Endothelial cell of umbilical vein (primary cell): ENCODE measurements at regions not wholly inside any gene's neighbourhood (a gene's known extent, or its start where the extent isn't known, plus 50 kb on each side); places are given as distances from the start of the nearest gene placed in this dataset.

Experiments used
- BruUV-seq: library from RNA; stranded (reverse); fragments of 400-500 nt; replicated peaks from 2 replicates; lab custom pipeline; 2021; lab: Mats Ljungman, UMichigan
- CTCF ChIA-PET: fragments of 300-600, 350-600 bp; sonication (Branson Sonifier 250); formaldehyde crosslinking; loops from one replicate; lab custom pipeline; 2021; ENCODE audit warnings: antibody characterized with exemption, inconsistent platforms; lab: Charles Lee
- POLR2A ChIA-PET: fragments of 300-600, 350-600 bp; sonication (Branson Sonifier 250); formaldehyde crosslinking; loops from one replicate; lab custom pipeline; 2021; ENCODE audit warnings: antibody characterized with exemption, inconsistent platforms; lab: Charles Lee
- DNase-seq: peaks from one replicate; pipeline ENCODE4 v3.0.0-alpha.2; 2011; ENCODE audit warnings: low read depth, low spot score
- FAIRE-seq: peaks from 2 replicates; lab custom pipeline; 2011; peaks lifted over from hg19 to GRCh38; lab: Jason Lieb, UNC
- H2AFZ ChIP-seq: 2 replicates; pipeline ENCODE4 v1.6.0; 2012; ENCODE audit warnings: low read depth, low read length, control low read depth, inconsistent platforms
- H3K27ac ChIP-seq: 2 replicates; pipeline ENCODE4 v1.5.1; 2011; ENCODE audit warnings: low read depth, mild to moderate bottlenecking, control low read depth, low read length, moderate library complexity; ENCODE audit not compliant: insufficient read depth
- H3K27me3 ChIP-seq, 2 experiments: 2 replicates each; pipeline versions ENCODE4 v1.6.0 to v1.6.1; 2011; ENCODE audit warnings: low read length in 2 of 2, mixed read lengths in 1 of 2; ENCODE audit not compliant: control insufficient read depth in 2 of 2, insufficient read depth in 2 of 2
- H3K36me3 ChIP-seq, 2 experiments: 2 replicates in 1 of 2; 3 replicates in 1 of 2; pipeline ENCODE4 v1.5.1; 2011; ENCODE audit warnings: low read length in 2 of 2, mild to moderate bottlenecking in 1 of 2, moderate library complexity in 1 of 2; ENCODE audit not compliant: control insufficient read depth in 2 of 2, insufficient read depth in 2 of 2; ENCODE audit errors: extremely low read depth in 1 of 2
- H3K4me1 ChIP-seq: 3 replicates; pipeline ENCODE4 v1.5.1; 2011; ENCODE audit warnings: mild to moderate bottlenecking, low read length; ENCODE audit not compliant: control insufficient read depth, insufficient read depth; ENCODE audit errors: extremely low read depth
- H3K4me2 ChIP-seq: 2 replicates; pipeline ENCODE4 v1.6.1; 2011; ENCODE audit warnings: low read length, control low read depth, mixed read lengths; ENCODE audit not compliant: insufficient read depth
- H3K4me3 ChIP-seq, 3 experiments: fragments of 200-600 bp in 1 of 3; sonication (generic), shearing (Covaris generic) in 1 of 3; replicated peaks in 1 of 3; 2 replicates each; pipeline ENCODE4 v1.5.1; 2011 to 2016; ENCODE audit warnings: control low read depth in 3 of 3, low read length in 3 of 3, mild to moderate bottlenecking in 2 of 3, inconsistent platforms in 1 of 3, low read depth in 1 of 3, moderate library complexity in 1 of 3; ENCODE audit not compliant: insufficient read depth in 1 of 3
- H3K79me2 ChIP-seq: 2 replicates; pipeline ENCODE4 v1.6.0; 2012; ENCODE audit warnings: low read length, inconsistent platforms; ENCODE audit not compliant: control insufficient read depth, insufficient read depth
- H3K9ac ChIP-seq: replicated peaks from 2 replicates; pipeline ENCODE3; 2011; ENCODE audit warnings: low read length, control low read depth; ENCODE audit not compliant: insufficient read depth; ENCODE audit errors: extremely low read depth
- H3K9me1 ChIP-seq: replicated peaks from 3 replicates; pipeline ENCODE4 v1.6.0; 2011; ENCODE audit warnings: mild to moderate bottlenecking, low read length; ENCODE audit not compliant: control insufficient read depth, insufficient read depth; ENCODE audit errors: extremely low read depth
- H3K9me3 ChIP-seq: replicated peaks from 2 replicates; pipeline ENCODE4 v1.5.1; 2012; ENCODE audit warnings: low read length, inconsistent platforms; ENCODE audit not compliant: control insufficient read depth, insufficient read depth
- H4K20me1 ChIP-seq: replicated peaks from 2 replicates; pipeline ENCODE3; 2011; ENCODE audit warnings: mild to moderate bottlenecking, low read length; ENCODE audit not compliant: control insufficient read depth, insufficient read depth; ENCODE audit errors: extremely low read depth
- EZH2 ChIP-seq: IDR thresholded peaks from 2 replicates; pipeline ENCODE4 v1.6.1; 2012; ENCODE audit warnings: borderline replicate concordance, low read depth, mild to moderate bottlenecking, moderate library complexity, low read length, inconsistent platforms; ENCODE audit not compliant: severe bottlenecking
- FOS ChIP-seq: IDR thresholded peaks from 2 replicates; pipeline ENCODE4 v1.6.1; 2011; ENCODE audit warnings: mild to moderate bottlenecking, low read length, moderate library complexity, borderline replicate concordance; ENCODE audit not compliant: insufficient read depth
- GATA2 ChIP-seq: IDR thresholded peaks from 2 replicates; pipeline ENCODE4 v1.7.0; 2011; ENCODE audit warnings: low read depth, mild to moderate bottlenecking, moderate library complexity, mixed read lengths, low read length; ENCODE audit not compliant: insufficient read length, insufficient read depth
- JUN ChIP-seq: IDR thresholded peaks from 2 replicates; pipeline ENCODE4 v1.6.1; 2011; ENCODE audit warnings: borderline replicate concordance, low read depth; ENCODE audit not compliant: insufficient read length, insufficient read depth
- MYC ChIP-seq: IDR thresholded peaks from one replicate; pipeline ENCODE4 v1.6.1; 2011; ENCODE audit warnings: mild to moderate bottlenecking, low read depth, low read length
- POLR2A ChIP-seq: IDR thresholded peaks from 2 replicates; pipeline ENCODE4 v1.6.1; 2012; ENCODE audit warnings: low read depth, mild to moderate bottlenecking, control low read depth, low read length
- POLR2AphosphoS5 ChIP-seq: IDR thresholded peaks from 2 replicates; pipeline ENCODE4 v1.6.1; 2012; ENCODE audit warnings: low read depth, mild to moderate bottlenecking, control low read depth, low read length, moderate library complexity; ENCODE audit not compliant: insufficient read depth
- dilution Hi-C: fragments of 300-500 bp; cut with MboI; formaldehyde crosslinking; loops from one replicate; pipeline ENCODE4 v1.15.0; 2019; ENCODE audit warnings: low sequenced_read_pairs; ENCODE audit not compliant: extremely low pct_ligation_motif_present
- intact Hi-C: fragments of 100-400 bp; cut with micrococcal nuclease; formaldehyde crosslinking; loops from one replicate; pipeline ENCODE4 v1.10.0; 2022
- TF ChIP-seq, protein P1 (sequence below), 2 donors: IDR thresholded peaks; 1 replicate in 1 of 2; 2 replicates in 1 of 2; pipeline ENCODE4 v1.5.1; 2011; ENCODE audit warnings: low read length in 2 of 2, mild to moderate bottlenecking in 2 of 2, moderate library complexity in 2 of 2, control low read depth in 1 of 2, inconsistent platforms in 1 of 2, low read depth in 1 of 2; ENCODE audit not compliant: insufficient read depth in 1 of 2; ENCODE audit errors: extremely low read depth in 1 of 2
- TF ChIP-seq, protein P2 (sequence below): IDR thresholded peaks from 2 replicates; pipeline ENCODE4 v1.6.1; 2011; ENCODE audit not compliant: insufficient read depth, insufficient read length

DNA sequence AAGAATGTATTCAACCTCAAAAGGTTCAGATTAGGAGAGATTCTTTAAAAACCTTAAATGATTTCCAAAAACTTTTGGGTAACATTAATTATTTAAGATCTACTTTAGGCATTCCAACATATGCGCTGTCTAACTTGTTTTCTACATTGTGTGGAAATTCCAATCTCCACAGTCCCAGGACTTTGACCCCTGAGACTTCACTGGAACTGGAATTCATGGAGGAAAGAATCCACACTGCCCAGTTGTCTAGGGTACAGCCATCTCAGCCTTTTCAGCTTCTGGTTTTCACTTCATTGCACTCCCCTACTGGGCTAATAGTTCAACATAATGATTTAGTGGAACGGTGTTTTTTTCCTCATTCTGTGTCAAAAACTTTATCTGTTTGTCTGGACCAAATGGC lies 161.5 kb downstream of the IER5 start:
- DNase-seq (no peak), FAIRE-seq (no peak)
- dilution Hi-C loops (no loop called here), intact Hi-C loops (no loop called here)
- CTCF ChIA-PET = no interaction called here
- no peak overlapping the region for H3K27ac ChIP-seq
- H3K27me3 ChIP-seq = no peaks in the 10 kb centered on the region
- H3K79me2 ChIP-seq = no peaks in the 10 kb centered on the region
- H3K36me3 ChIP-seq = no peaks in the 10 kb centered on the region
- no peak overlapping the region for H3K4me3 ChIP-seq
- no TSS peak for BruUV-seq
- no peaks in the 10 kb centered on the region for H3K9me1 ChIP-seq
- H2AFZ ChIP-seq = no peak overlapping the region
- H3K9ac ChIP-seq = no peak overlapping the region
- TF ChIP-seq, protein P1, sequence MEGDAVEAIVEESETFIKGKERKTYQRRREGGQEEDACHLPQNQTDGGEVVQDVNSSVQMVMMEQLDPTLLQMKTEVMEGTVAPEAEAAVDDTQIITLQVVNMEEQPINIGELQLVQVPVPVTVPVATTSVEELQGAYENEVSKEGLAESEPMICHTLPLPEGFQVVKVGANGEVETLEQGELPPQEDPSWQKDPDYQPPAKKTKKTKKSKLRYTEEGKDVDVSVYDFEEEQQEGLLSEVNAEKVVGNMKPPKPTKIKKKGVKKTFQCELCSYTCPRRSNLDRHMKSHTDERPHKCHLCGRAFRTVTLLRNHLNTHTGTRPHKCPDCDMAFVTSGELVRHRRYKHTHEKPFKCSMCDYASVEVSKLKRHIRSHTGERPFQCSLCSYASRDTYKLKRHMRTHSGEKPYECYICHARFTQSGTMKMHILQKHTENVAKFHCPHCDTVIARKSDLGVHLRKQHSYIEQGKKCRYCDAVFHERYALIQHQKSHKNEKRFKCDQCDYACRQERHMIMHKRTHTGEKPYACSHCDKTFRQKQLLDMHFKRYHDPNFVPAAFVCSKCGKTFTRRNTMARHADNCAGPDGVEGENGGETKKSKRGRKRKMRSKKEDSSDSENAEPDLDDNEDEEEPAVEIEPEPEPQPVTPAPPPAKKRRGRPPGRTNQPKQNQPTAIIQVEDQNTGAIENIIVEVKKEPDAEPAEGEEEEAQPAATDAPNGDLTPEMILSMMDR (IDR thresholded peaks at IDR 0.05; ENCODE audit: extremely low read depth in 1 of 2, insufficient read depth in 1 of 2, low read depth in 1 of 2, low read length in 2 of 2) = no peak
- no peak for TF ChIP-seq JUN
- no peak for TF ChIP-seq POLR2AphosphoS5
- TF ChIP-seq, protein P2, sequence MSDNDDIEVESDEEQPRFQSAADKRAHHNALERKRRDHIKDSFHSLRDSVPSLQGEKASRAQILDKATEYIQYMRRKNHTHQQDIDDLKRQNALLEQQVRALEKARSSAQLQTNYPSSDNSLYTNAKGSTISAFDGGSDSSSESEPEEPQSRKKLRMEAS = no peak
- TF ChIP-seq FOS = no peak
- no peak for TF ChIP-seq MYC
- TF ChIP-seq GATA2 = no peak
- no peak for TF ChIP-seq EZH2
- no peak for TF ChIP-seq POLR2A
- H3K9me3 ChIP-seq = no peaks in the 10 kb centered on the region
- H3K4me2 ChIP-seq = no peak overlapping the region
- H4K20me1 ChIP-seq = no peaks in the 10 kb centered on the region
- POLR2A ChIA-PET = no interaction called here
- no peaks in the 10 kb centered on the region for H3K4me1 ChIP-seq
